HEK293 (cell line): ENCODE measurements at regions not wholly inside any gene's neighbourhood (a gene's known extent, or its start where the extent isn't known, plus 50 kb on each side); places are given as distances from the start of the nearest gene placed in this dataset.

Source experiments
- CTCF ChIP-seq: fragments of 450-650 bp; formaldehyde crosslinking; IDR thresholded peaks from 2 replicates; pipeline ENCODE4 v1.5.1; 2016; ENCODE audit warnings: missing biosample characterization, missing genetic modification characterization
- HOXA7 ChIP-seq: sonication (generic); formaldehyde crosslinking; IDR thresholded peaks from 2 replicates; pipeline ENCODE4 v1.8.1; 2022; ENCODE audit warnings: missing genetic modification reagents, borderline replicate concordance
- HOXC10 ChIP-seq: sonication (generic); formaldehyde crosslinking; IDR thresholded peaks from 2 replicates; pipeline ENCODE4 v1.8.1; 2023; ENCODE audit warnings: mild to moderate bottlenecking, missing genetic modification reagents
- ZBTB1 ChIP-seq: fragments of 450-650 bp; formaldehyde crosslinking; IDR thresholded peaks from 2 replicates; pipeline ENCODE4 v1.5.1; 2016; ENCODE audit warnings: missing biosample characterization, missing genetic modification characterization
- ZBTB26 ChIP-seq: fragments of 450-650 bp; formaldehyde crosslinking; optimal IDR thresholded peaks from 2 replicates; pipeline ENCODE3; 2016; ENCODE audit warnings: missing biosample characterization, mild to moderate bottlenecking, missing genetic modification characterization
- ZBTB7A ChIP-seq: fragments of 450-650 bp; formaldehyde crosslinking; IDR thresholded peaks from 2 replicates; pipeline ENCODE4 v1.5.1; 2016; ENCODE audit warnings: low read depth, missing biosample characterization, missing genetic modification characterization
- ZNF23 ChIP-seq: fragments of 450-650 bp; formaldehyde crosslinking; IDR thresholded peaks from 2 replicates; pipeline ENCODE4 v1.5.1; 2016; ENCODE audit warnings: missing biosample characterization, missing genetic modification characterization, borderline replicate concordance
- ZNF274 ChIP-seq, 2 experiments: fragments of 200-500 bp in 1 of 2; fragments of 450-650 bp in 1 of 2; sonication (Bioruptor generic) in 1 of 2; formaldehyde crosslinking in 1 of 2; IDR thresholded peaks; 2 replicates each; pipeline versions ENCODE4 v1.5.1 to v1.6.1; 2014 to 2016; ENCODE audit warnings: borderline replicate concordance in 1 of 2, inconsistent platforms in 1 of 2, low read length in 1 of 2, missing biosample characterization in 1 of 2, missing genetic modification characterization in 1 of 2
- ZNF501 ChIP-seq: fragments of 450-650 bp; formaldehyde crosslinking; IDR thresholded peaks from 2 replicates; pipeline ENCODE4 v1.5.1; 2016; ENCODE audit warnings: missing biosample characterization, missing genetic modification characterization
- ZNF624 ChIP-seq: fragments of 450-650 bp; formaldehyde crosslinking; IDR thresholded peaks from 2 replicates; pipeline ENCODE4 v1.5.1; 2017; ENCODE audit warnings: missing biosample characterization, missing genetic modification characterization
- ZNF776 ChIP-seq: fragments of 450-650 bp; formaldehyde crosslinking; IDR thresholded peaks from 2 replicates; pipeline ENCODE4 v1.5.0; 2017; ENCODE audit warnings: missing biosample characterization, missing genetic modification characterization, borderline replicate concordance
- ZNF785 ChIP-seq: fragments of 450-650 bp; formaldehyde crosslinking; IDR thresholded peaks from 2 replicates; pipeline ENCODE4 v1.5.1; 2016; ENCODE audit warnings: missing biosample characterization, missing genetic modification characterization

GRCh38 chr13:74695021-74695800 lies 561.0 kb upstream of the KLF12 start:
- TF ChIP-seq CTCF (no peak), ZNF274 (IDR thresholded peaks at IDR 0.05; ENCODE audit: low read length) (no peak), ZNF274 (tag by site-specific recombination; IDR thresholded peaks at IDR 0.05; ENCODE audit: borderline replicate concordance) (no peak), ZNF776 (tag by site-specific recombination) (no peak), ZNF624 (tag by site-specific recombination) (no peak), ZNF785 (tag by site-specific recombination) (no peak), HOXC10 (no peak), ZBTB26 (tag by site-specific recombination) (no peak), ZNF23 (tag by site-specific recombination) (no peak), ZNF501 (tag by site-specific recombination) (no peak), ZBTB1 (tag by site-specific recombination) (no peak), ZBTB7A (no peak), HOXA7 (CRISPR knock-in tag) (no peak)
